ENCODE measurements at regions not wholly inside any gene's neighbourhood (a gene's known extent, or its start where the extent isn't known, plus 50 kb on each side); places are given as distances from the start of the nearest gene placed in this dataset.

- Mint-ChIP-seq H3K4me1 (no peaks in the 10 kb centered on the region), H3K4me3 (no peak overlapping the region), H3K9me3 (peaks cover 0 to 11% (median 3%) of the 10 kb centered on the region in 7 donors), H3K36me3 (no peaks in the 10 kb centered on the region), H3K27ac (no peak overlapping the region), H3K27me3 (ENCODE audit: low read depth in 3 of 3) (peaks cover 0 to 3% (median 0%) of the 10 kb centered on the region in 3 donors)
- Histone ChIP-seq H3K9ac (ENCODE audit: insufficient read depth, low read length, poor library complexity, severe bottlenecking) (no peak overlapping the region), H3K4me2 (replicated peaks; ENCODE audit: extremely low read depth, low read length, poor library complexity, severe bottlenecking) (no peak overlapping the region), H3K4me1 (ENCODE audit: control insufficient read depth in 1 of 2, insufficient read depth in 2 of 2, low read length in 2 of 2) (no peaks in the 10 kb centered on the region), H3K36me3 (replicated peaks in 1 of 2; ENCODE audit: control insufficient read depth in 1 of 2, insufficient read depth in 2 of 2, low read length in 2 of 2) (no peaks in the 10 kb centered on the region), H3K9me3 (replicated peaks in 1 of 2; ENCODE audit: control insufficient read depth in 1 of 2, insufficient read depth in 1 of 2, low read length in 2 of 2) (peaks cover 0 to 3% of the 10 kb centered on the region in 2 donors), H3K27ac (ENCODE audit: low read depth in 1 of 2, low read length in 2 of 2) (no peak overlapping the region), H3K79me2 (ENCODE audit: insufficient read depth, low read length) (no peaks in the 10 kb centered on the region), H4K20me1 (ENCODE audit: insufficient read depth, low read length) (no peaks in the 10 kb centered on the region), H2AFZ (ENCODE audit: insufficient read depth, low read depth, low read length, poor library complexity, severe bottlenecking) (no peak overlapping the region), H3K4me3 (replicated peaks in 1 of 3; ENCODE audit: low read depth in 2 of 3, low read length in 3 of 3) (no peak overlapping the region), H3K27me3 (ENCODE audit: control insufficient read depth in 2 of 2, insufficient read depth in 2 of 2, low read length in 2 of 2) (no peaks in the 10 kb centered on the region)
- no CpG with 5 or more reads among the region's 1 CpG for WGBS (ENCODE audit: insufficient coverage)
- no peak for DNase-seq
- TF ChIP-seq CTCF (IDR thresholded peaks at IDR 0.05) = no peak
- intact Hi-C loops (cut with micrococcal nuclease) = no loop called here
These were observed 114.0 kb upstream of the PDZRN3 start for GRCh38 chr3:73738711-73739110.

DNA sequence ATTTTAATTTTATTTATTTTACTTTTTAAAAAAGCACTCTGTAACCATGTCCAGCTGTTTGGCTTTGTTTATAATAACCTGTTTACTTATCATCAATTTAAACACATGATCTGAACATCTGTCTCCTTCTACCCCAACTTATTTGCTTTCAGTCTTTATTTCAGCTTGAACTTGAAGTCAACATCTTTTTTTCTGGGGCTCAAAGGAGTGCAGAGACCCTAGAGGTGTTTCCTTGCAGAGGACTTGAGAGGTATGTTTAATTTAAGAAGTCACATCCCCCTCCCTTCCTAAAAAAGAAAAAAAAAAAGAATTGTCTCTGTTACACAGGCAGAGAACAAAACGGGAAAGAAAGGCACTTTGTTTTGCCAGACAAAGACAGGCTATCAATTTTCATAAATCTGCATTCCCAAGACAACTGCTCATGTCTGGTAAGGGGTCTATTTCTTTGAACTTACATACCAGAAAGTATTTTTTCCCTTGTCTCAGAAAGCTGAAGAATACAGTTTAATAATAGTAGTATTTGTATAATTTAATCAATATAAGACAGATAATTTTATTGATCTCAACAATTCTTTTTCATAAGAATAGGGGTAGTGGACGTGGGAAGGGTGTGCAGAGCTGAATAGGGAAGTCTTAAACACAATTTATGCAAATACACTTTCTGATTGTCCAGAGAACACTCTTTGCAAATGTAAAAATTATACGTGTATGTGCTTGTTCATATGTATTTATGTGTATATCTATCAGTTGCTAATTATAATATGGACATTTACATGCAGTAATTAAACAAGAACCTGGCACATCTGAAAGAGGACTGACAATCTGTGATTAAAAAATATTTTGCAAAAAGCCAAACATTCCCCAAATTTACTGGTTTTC is 109.7 kb upstream of the PDZRN3 start:
- Mint-ChIP-seq H3K4me1 (no peaks in the 10 kb centered on the region), H3K36me3 (no peaks in the 10 kb centered on the region), H3K9me3 (peaks cover 0 to 21% (median 3%) of the 10 kb centered on the region in 7 donors), H3K4me3 (no peak overlapping the region), H3K27me3 (ENCODE audit: low read depth in 3 of 3) (peaks cover 0 to 2% (median 0%) of the 10 kb centered on the region in 3 donors), H3K27ac (no peak overlapping the region)
- H4K20me1 ChIP-seq (ENCODE audit: insufficient read depth, low read length) = no peaks in the 10 kb centered on the region
- no peak for TF ChIP-seq CTCF (IDR thresholded peaks at IDR 0.05)
- no peak overlapping the region for H3K4me2 ChIP-seq (replicated peaks; ENCODE audit: extremely low read depth, low read length, poor library complexity, severe bottlenecking)
- no CpG with 5 or more reads among the region's 3 CpGs for WGBS (ENCODE audit: insufficient coverage)
- no peaks in the 10 kb centered on the region for H3K4me1 ChIP-seq (ENCODE audit: control insufficient read depth in 1 of 2, insufficient read depth in 2 of 2, low read length in 2 of 2)
- H3K4me3 ChIP-seq (replicated peaks in 1 of 3; ENCODE audit: low read depth in 2 of 3, low read length in 3 of 3) = no peak overlapping the region
- intact Hi-C loops (cut with micrococcal nuclease) = no loop called here
- H3K9ac ChIP-seq (ENCODE audit: insufficient read depth, low read length, poor library complexity, severe bottlenecking) = no peak overlapping the region
- H3K79me2 ChIP-seq (ENCODE audit: insufficient read depth, low read length) = no peaks in the 10 kb centered on the region
- no peak overlapping the region for H2AFZ ChIP-seq (ENCODE audit: insufficient read depth, low read depth, low read length, poor library complexity, severe bottlenecking)
- H3K36me3 ChIP-seq (replicated peaks in 1 of 2; ENCODE audit: control insufficient read depth in 1 of 2, insufficient read depth in 2 of 2, low read length in 2 of 2) = no peaks in the 10 kb centered on the region
- no peaks in the 10 kb centered on the region for H3K27me3 ChIP-seq (ENCODE audit: control insufficient read depth in 2 of 2, insufficient read depth in 2 of 2, low read length in 2 of 2)
- DNase-seq = no peak
- no peak overlapping the region for H3K27ac ChIP-seq (ENCODE audit: low read depth in 1 of 2, low read length in 2 of 2)
- no peaks in the 10 kb centered on the region for H3K9me3 ChIP-seq (replicated peaks in 1 of 2; ENCODE audit: control insufficient read depth in 1 of 2, insufficient read depth in 1 of 2, low read length in 2 of 2)

All from CD14-positive monocyte (primary cell).